Stimulated activated CD8-positive, alpha-beta memory T cell treated with anti-CD3 and anti-CD28 coated beads, Interleukin-4, amount 100 ng/mL, for 24 hours (primary cell): ENCODE measurements at regions not wholly inside any gene's neighbourhood (a gene's known extent, or its start where the extent isn't known, plus 50 kb on each side); places are given as distances from the start of the nearest gene placed in this dataset.

Source experiments
- DNase-seq: peaks from one replicate; pipeline ENCODE4 v3.0.0-alpha.2; 2020; ENCODE audit warnings: low read depth

GRCh38 chr7:25557379-25557917 is 329.2 kb upstream of the NPVF start:
- DNase-seq, result no peak

- DNase-seq, result no peak
Observed at GRCh38 chr7:25557930-25558329, 329.6 kb upstream of the NPVF start.

- no peak for DNase-seq
Observed at GRCh38 chr7:25558605-25559004, 330.3 kb upstream of the NPVF start.

- no peak for DNase-seq
Observed at GRCh38 chr7:25559581-25560367, 331.5 kb upstream of the NPVF start.

GRCh38 chr7:25562673-25563182 is 334.4 kb upstream of the NPVF start:
- no peak for DNase-seq

GRCh38 chr7:25565002-25565401 is 336.7 kb upstream of the NPVF start:
- no peak for DNase-seq

- peak; percentile 22 for DNase-seq
Observed at GRCh38 chr7:25565949-25566348, 337.7 kb upstream of the NPVF start.

- DNase-seq, result no peak
Observed at GRCh38 chr7:25567430-25567829, 339.1 kb upstream of the NPVF start.

GRCh38 chr7:25569765-25570164 is 341.5 kb upstream of the NPVF start:
- DNase-seq, result no peak

- no peak for DNase-seq
Observed at GRCh38 chr7:25572423-25572822, 344.1 kb upstream of the NPVF start.

GRCh38 chr7:25574828-25575227 is 346.5 kb upstream of the NPVF start:
- DNase-seq, result no peak

GRCh38 chr7:25575634-25576033 is 347.3 kb upstream of the NPVF start:
- DNase-seq, result no peak

GRCh38 chr7:25578991-25579777 is 350.9 kb upstream of the NPVF start:
- no peak for DNase-seq

GRCh38 chr7:25579778-25580075 is 351.4 kb upstream of the NPVF start:
- no peak for DNase-seq

- DNase-seq, result no peak
Observed at GRCh38 chr7:25580141-25580540, 351.9 kb upstream of the NPVF start.

GRCh38 chr7:25583621-25584020 is 355.3 kb upstream of the NPVF start:
- DNase-seq, result no peak

- DNase-seq, result no peak
Observed at GRCh38 chr7:25584112-25584938, 356.0 kb upstream of the NPVF start.

GRCh38 chr7:25586513-25586912 is 358.2 kb upstream of the NPVF start:
- DNase-seq, result no peak

GRCh38 chr7:25594122-25594521 is 365.8 kb upstream of the NPVF start:
- DNase-seq, result no peak

GRCh38 chr7:25594728-25595127 is 366.4 kb upstream of the NPVF start:
- no peak for DNase-seq

GRCh38 chr7:25595996-25596395 is 367.7 kb upstream of the NPVF start:
- no peak for DNase-seq

- DNase-seq, result no peak
Observed at GRCh38 chr7:25596443-25596842, 368.2 kb upstream of the NPVF start.
